ENCODE measurements at regions not wholly inside any gene's neighbourhood (a gene's known extent, or its start where the extent isn't known, plus 50 kb on each side); places are given as distances from the start of the nearest gene placed in this dataset.

- Histone ChIP-seq H3K9me3 (ENCODE audit: insufficient read depth, low read length) (peaks cover 21% of the 10 kb centered on the region), H3K27me3 (ENCODE audit: insufficient read depth, insufficient read length) (no peaks in the 10 kb centered on the region), H3K4me1 (ENCODE audit: insufficient read depth, insufficient read length) (peaks cover 7% of the 10 kb centered on the region), H3K4me3 (ENCODE audit: insufficient read length, low read depth) (no peak overlapping the region), H3K36me3 (ENCODE audit: insufficient read depth, insufficient read length, low read length) (no peaks in the 10 kb centered on the region), H3K9ac (ENCODE audit: insufficient read length, low read depth) (no peak overlapping the region)
- DNase-seq (ENCODE audit: low read depth, low spot score), result no peak
- TF ChIP-seq ZNF274 (IDR thresholded peaks at IDR 0.05; ENCODE audit: low read depth, low read length) (no peak), YY1 (IDR thresholded peaks at IDR 0.05; ENCODE audit: insufficient read depth, insufficient read length) (no peak), SUZ12 (IDR thresholded peaks at IDR 0.05; ENCODE audit: extremely low read depth, insufficient read depth, insufficient read length) (no peak)
Observed at GRCh38 chr1:29838738-29839320, 602.5 kb downstream of the PTPRU start.

GRCh38 chr1:29836651-29837646 lies 600.6 kb downstream of the PTPRU start:
- Histone ChIP-seq H3K4me3 (ENCODE audit: insufficient read length, low read depth) (no peak overlapping the region), H3K9me3 (ENCODE audit: insufficient read depth, low read length) (peaks cover 12% of the 10 kb centered on the region), H3K27me3 (ENCODE audit: insufficient read depth, insufficient read length) (no peaks in the 10 kb centered on the region), H3K9ac (ENCODE audit: insufficient read length, low read depth) (no peak overlapping the region), H3K36me3 (ENCODE audit: insufficient read depth, insufficient read length, low read length) (no peaks in the 10 kb centered on the region), H3K4me1 (ENCODE audit: insufficient read depth, insufficient read length) (peaks cover 7% of the 10 kb centered on the region)
- DNase-seq (ENCODE audit: low read depth, low spot score), result no peak
- TF ChIP-seq YY1 (IDR thresholded peaks at IDR 0.05; ENCODE audit: insufficient read depth, insufficient read length) (no peak), SUZ12 (IDR thresholded peaks at IDR 0.05; ENCODE audit: extremely low read depth, insufficient read depth, insufficient read length) (no peak)

- Histone ChIP-seq H3K4me3 (ENCODE audit: insufficient read length, low read depth) (no peak overlapping the region), H3K27me3 (ENCODE audit: insufficient read depth, insufficient read length) (no peaks in the 10 kb centered on the region), H3K9me3 (ENCODE audit: insufficient read depth, low read length) (peaks cover under 1% of the 10 kb centered on the region; the same call in 1 of the 2 replicates), H3K9ac (ENCODE audit: insufficient read length, low read depth) (no peak overlapping the region), H3K36me3 (ENCODE audit: insufficient read depth, insufficient read length, low read length) (no peaks in the 10 kb centered on the region), H3K4me1 (ENCODE audit: insufficient read depth, insufficient read length) (peaks cover 7% of the 10 kb centered on the region)
- TF ChIP-seq YY1 (IDR thresholded peaks at IDR 0.05; ENCODE audit: insufficient read depth, insufficient read length), result no peak
- no peak for TF ChIP-seq ZNF274 (IDR thresholded peaks at IDR 0.05; ENCODE audit: low read depth, low read length)
- no peak for TF ChIP-seq SUZ12 (IDR thresholded peaks at IDR 0.05; ENCODE audit: extremely low read depth, insufficient read depth, insufficient read length)
- DNase-seq (ENCODE audit: low read depth, low spot score), result no peak
Observed at GRCh38 chr1:29835874-29836273, 599.6 kb downstream of the PTPRU start.

GRCh38 chr1:29835406-29835805 lies 599.1 kb downstream of the PTPRU start:
- Histone ChIP-seq H3K4me1 (ENCODE audit: insufficient read depth, insufficient read length) (peaks cover 7% of the 10 kb centered on the region), H3K27me3 (ENCODE audit: insufficient read depth, insufficient read length) (no peaks in the 10 kb centered on the region), H3K36me3 (ENCODE audit: insufficient read depth, insufficient read length, low read length) (no peaks in the 10 kb centered on the region), H3K9me3 (ENCODE audit: insufficient read depth, low read length) (no peaks in the 10 kb centered on the region), H3K4me3 (ENCODE audit: insufficient read length, low read depth) (no peak overlapping the region), H3K9ac (ENCODE audit: insufficient read length, low read depth) (no peak overlapping the region)
- no peak for DNase-seq (ENCODE audit: low read depth, low spot score)
- no peak for TF ChIP-seq YY1 (IDR thresholded peaks at IDR 0.05; ENCODE audit: insufficient read depth, insufficient read length)
- TF ChIP-seq SUZ12 (IDR thresholded peaks at IDR 0.05; ENCODE audit: extremely low read depth, insufficient read depth, insufficient read length), result no peak
- no peak for TF ChIP-seq ZNF274 (IDR thresholded peaks at IDR 0.05; ENCODE audit: low read depth, low read length)

- Histone ChIP-seq H3K9me3 (ENCODE audit: insufficient read depth, low read length) (no peaks in the 10 kb centered on the region), H3K4me1 (ENCODE audit: insufficient read depth, insufficient read length) (peaks cover 7% of the 10 kb centered on the region), H3K27me3 (ENCODE audit: insufficient read depth, insufficient read length) (no peaks in the 10 kb centered on the region), H3K4me3 (ENCODE audit: insufficient read length, low read depth) (no peak overlapping the region), H3K36me3 (ENCODE audit: insufficient read depth, insufficient read length, low read length) (no peaks in the 10 kb centered on the region), H3K9ac (ENCODE audit: insufficient read length, low read depth) (no peak overlapping the region)
- TF ChIP-seq ZNF274 (IDR thresholded peaks at IDR 0.05; ENCODE audit: low read depth, low read length), result no peak
- TF ChIP-seq SUZ12 (IDR thresholded peaks at IDR 0.05; ENCODE audit: extremely low read depth, insufficient read depth, insufficient read length), result no peak
- no peak for TF ChIP-seq YY1 (IDR thresholded peaks at IDR 0.05; ENCODE audit: insufficient read depth, insufficient read length)
- no peak for DNase-seq (ENCODE audit: low read depth, low spot score)
Observed at GRCh38 chr1:29833581-29833980, 597.3 kb downstream of the PTPRU start.

GRCh38 chr1:29832936-29833335 lies 596.6 kb downstream of the PTPRU start:
- Histone ChIP-seq H3K27me3 (ENCODE audit: insufficient read depth, insufficient read length) (no peaks in the 10 kb centered on the region), H3K9me3 (ENCODE audit: insufficient read depth, low read length) (no peaks in the 10 kb centered on the region), H3K4me3 (ENCODE audit: insufficient read length, low read depth) (no peak overlapping the region), H3K4me1 (ENCODE audit: insufficient read depth, insufficient read length) (peaks cover 7% of the 10 kb centered on the region), H3K36me3 (ENCODE audit: insufficient read depth, insufficient read length, low read length) (no peaks in the 10 kb centered on the region), H3K9ac (ENCODE audit: insufficient read length, low read depth) (no peak overlapping the region)
- TF ChIP-seq ZNF274 (IDR thresholded peaks at IDR 0.05; ENCODE audit: low read depth, low read length) (no peak), SUZ12 (IDR thresholded peaks at IDR 0.05; ENCODE audit: extremely low read depth, insufficient read depth, insufficient read length) (no peak), YY1 (IDR thresholded peaks at IDR 0.05; ENCODE audit: insufficient read depth, insufficient read length) (no peak)
- DNase-seq (ENCODE audit: low read depth, low spot score), result no peak

- Histone ChIP-seq H3K27me3 (ENCODE audit: insufficient read depth, insufficient read length) (no peaks in the 10 kb centered on the region), H3K36me3 (ENCODE audit: insufficient read depth, insufficient read length, low read length) (no peaks in the 10 kb centered on the region), H3K4me3 (ENCODE audit: insufficient read length, low read depth) (no peak overlapping the region), H3K9ac (ENCODE audit: insufficient read length, low read depth) (no peak overlapping the region), H3K9me3 (ENCODE audit: insufficient read depth, low read length) (no peaks in the 10 kb centered on the region), H3K4me1 (ENCODE audit: insufficient read depth, insufficient read length) (peaks cover 7% of the 10 kb centered on the region)
- no peak for DNase-seq (ENCODE audit: low read depth, low spot score)
- TF ChIP-seq SUZ12 (IDR thresholded peaks at IDR 0.05; ENCODE audit: extremely low read depth, insufficient read depth, insufficient read length) (no peak), ZNF274 (IDR thresholded peaks at IDR 0.05; ENCODE audit: low read depth, low read length) (no peak), YY1 (IDR thresholded peaks at IDR 0.05; ENCODE audit: insufficient read depth, insufficient read length) (no peak)
Observed at GRCh38 chr1:29832471-29832870, 596.1 kb downstream of the PTPRU start.

All from NT2/D1 (cell line).